B cell (primary cell): ENCODE measurements at regions not wholly inside any gene's neighbourhood (a gene's known extent, or its start where the extent isn't known, plus 50 kb on each side); places are given as distances from the start of the nearest gene placed in this dataset.

Source experiments
- CTCF ChIP-seq: fragments of 200-600 bp; IDR thresholded peaks from one replicate; pipeline ENCODE4 v1.8.0; 2022; ENCODE audit warnings: antibody characterized with exemption, mild to moderate bottlenecking
- EZH2 ChIP-seq: IDR thresholded peaks from 2 replicates; pipeline ENCODE4 v1.6.1; 2012; ENCODE audit warnings: borderline replicate concordance, low read depth, mild to moderate bottlenecking, moderate library complexity, low read length; ENCODE audit not compliant: insufficient read depth, poor library complexity, severe bottlenecking

GRCh38 chr5:135707302-135707701, 127.2 kb upstream of the SLC25A48 start:
- TF ChIP-seq CTCF (no peak), EZH2 (no peak)
